ENCODE measurements at regions not wholly inside any gene's neighbourhood (a gene's known extent, or its start where the extent isn't known, plus 50 kb on each side); places are given as distances from the start of the nearest gene placed in this dataset.

DNA sequence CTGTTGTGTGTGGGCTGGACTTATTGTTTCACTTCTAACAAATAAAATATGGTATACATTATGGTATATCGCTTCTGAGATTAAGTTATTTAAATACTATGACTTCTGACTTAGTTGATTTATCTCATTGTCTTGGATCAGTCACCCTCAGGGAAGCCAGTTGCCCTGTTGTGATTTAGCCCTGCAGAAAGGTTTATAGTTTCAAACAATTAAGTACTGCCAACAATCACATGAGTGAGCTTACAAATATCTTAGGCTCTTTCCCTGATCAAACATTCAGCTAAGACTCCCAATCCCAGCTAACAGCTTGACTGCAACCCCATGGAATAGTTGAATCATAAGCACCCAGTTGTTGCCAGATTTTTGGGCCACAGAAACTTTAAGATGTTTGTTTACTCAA lies 85.4 kb downstream of the MAGEC1 start:
- Histone ChIP-seq H3K4me2 (ENCODE audit: low read length) (no peak overlapping the region), H3K4me3 (ENCODE audit: low read depth, low read length, poor library complexity, severe bottlenecking) (no peak overlapping the region), H3K27ac (ENCODE audit: low read depth, low read length, poor library complexity, severe bottlenecking) (no peak overlapping the region), H3K79me2 (ENCODE audit: insufficient read depth, low read depth, low read length) (no peaks in the 10 kb centered on the region), H3K4me1 (ENCODE audit: insufficient read depth, low read length, poor library complexity, severe bottlenecking) (no peaks in the 10 kb centered on the region), H3K9me2 (ENCODE audit: insufficient read depth, low read length) (no peaks in the 10 kb centered on the region), H4K20me1 (ENCODE audit: insufficient read depth, low read length) (no peaks in the 10 kb centered on the region), H3K36me3 (ENCODE audit: insufficient read depth, low read length) (no peaks in the 10 kb centered on the region), H3K9me3 (ENCODE audit: low read length) (no peaks in the 10 kb centered on the region), H2AFZ (ENCODE audit: low read length) (no peak overlapping the region)
- DNase-seq (ENCODE audit: low spot score), result no peak
- no TSS peak for BruUV-seq (replicated peaks)
- ChIA-PET CTCF (ENCODE audit: unreplicated experiment) (no interaction called here), POLR2A (no interaction called here)
- intact Hi-C loops (cut with micrococcal nuclease; ENCODE audit: unreplicated experiment), result no loop called here
- TF ChIP-seq, protein P1, sequence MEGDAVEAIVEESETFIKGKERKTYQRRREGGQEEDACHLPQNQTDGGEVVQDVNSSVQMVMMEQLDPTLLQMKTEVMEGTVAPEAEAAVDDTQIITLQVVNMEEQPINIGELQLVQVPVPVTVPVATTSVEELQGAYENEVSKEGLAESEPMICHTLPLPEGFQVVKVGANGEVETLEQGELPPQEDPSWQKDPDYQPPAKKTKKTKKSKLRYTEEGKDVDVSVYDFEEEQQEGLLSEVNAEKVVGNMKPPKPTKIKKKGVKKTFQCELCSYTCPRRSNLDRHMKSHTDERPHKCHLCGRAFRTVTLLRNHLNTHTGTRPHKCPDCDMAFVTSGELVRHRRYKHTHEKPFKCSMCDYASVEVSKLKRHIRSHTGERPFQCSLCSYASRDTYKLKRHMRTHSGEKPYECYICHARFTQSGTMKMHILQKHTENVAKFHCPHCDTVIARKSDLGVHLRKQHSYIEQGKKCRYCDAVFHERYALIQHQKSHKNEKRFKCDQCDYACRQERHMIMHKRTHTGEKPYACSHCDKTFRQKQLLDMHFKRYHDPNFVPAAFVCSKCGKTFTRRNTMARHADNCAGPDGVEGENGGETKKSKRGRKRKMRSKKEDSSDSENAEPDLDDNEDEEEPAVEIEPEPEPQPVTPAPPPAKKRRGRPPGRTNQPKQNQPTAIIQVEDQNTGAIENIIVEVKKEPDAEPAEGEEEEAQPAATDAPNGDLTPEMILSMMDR (conservative IDR thresholded peaks at IDR 0.05; ENCODE audit: low read length), result no peak
- no peak for TF ChIP-seq EZH2phosphoT487 (IDR thresholded peaks at IDR 0.05; ENCODE audit: borderline replicate concordance, low read depth, low read length)

DNA sequence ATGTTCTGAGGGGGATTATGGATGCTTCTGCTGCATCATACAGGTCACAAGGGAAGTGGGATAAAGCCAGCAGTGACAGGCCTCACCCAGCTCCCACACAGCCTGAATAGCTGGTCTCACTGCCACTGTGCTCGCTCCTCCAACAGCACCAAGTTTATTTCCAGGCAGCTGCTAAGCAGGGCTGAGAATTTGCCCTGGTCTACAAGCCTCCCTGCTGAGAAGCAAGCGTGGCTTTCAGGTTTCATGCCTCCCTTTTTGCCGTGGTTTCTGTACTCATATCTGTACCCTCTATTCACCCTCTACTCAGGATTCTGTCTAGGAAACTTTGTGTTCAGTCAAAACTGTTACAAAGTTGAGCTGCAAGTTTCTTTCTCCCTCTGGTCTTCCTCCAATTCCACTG lies 78.6 kb downstream of the MAGEC1 start:
- POLR2A ChIA-PET, result no interaction called here
- intact Hi-C loops (cut with micrococcal nuclease; ENCODE audit: unreplicated experiment), result no loop called here

DNA sequence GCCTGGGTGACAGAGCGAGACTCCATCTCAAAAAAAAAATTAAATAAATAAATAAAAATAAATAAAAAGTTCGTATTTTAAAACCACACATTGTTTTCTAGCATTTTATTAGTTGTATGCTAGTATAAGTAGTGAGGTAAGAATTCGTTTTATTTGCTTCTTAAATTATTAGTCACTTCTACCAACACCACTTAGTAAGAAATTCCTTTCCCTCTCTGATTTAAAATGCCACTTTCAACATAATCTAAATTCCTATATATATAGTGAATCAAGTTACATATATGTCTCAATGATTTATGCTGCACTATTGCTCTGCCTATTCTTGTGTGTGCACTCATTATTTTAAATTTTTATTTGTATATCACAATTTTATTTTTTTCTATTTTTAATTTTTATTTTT lies 72.1 kb downstream of the MAGEC1 start:
- no TSS peak for BruUV-seq (replicated peaks)
- no peaks in the 10 kb centered on the region for H3K36me3 ChIP-seq (ENCODE audit: insufficient read depth, low read length)
- no peak overlapping the region for H2AFZ ChIP-seq (ENCODE audit: low read length)
- no peak overlapping the region for H3K27ac ChIP-seq (ENCODE audit: low read depth, low read length, poor library complexity, severe bottlenecking)
- intact Hi-C loops (cut with micrococcal nuclease; ENCODE audit: unreplicated experiment), result no loop called here
- TF ChIP-seq EZH2phosphoT487 (IDR thresholded peaks at IDR 0.05; ENCODE audit: borderline replicate concordance, low read depth, low read length), result no peak
- TF ChIP-seq, protein P1 (conservative IDR thresholded peaks at IDR 0.05; ENCODE audit: low read length), result no peak
- no peaks in the 10 kb centered on the region for H3K79me2 ChIP-seq (ENCODE audit: insufficient read depth, low read depth, low read length)
- no peaks in the 10 kb centered on the region for H3K9me2 ChIP-seq (ENCODE audit: insufficient read depth, low read length)
- DNase-seq (ENCODE audit: low spot score), result no peak
- POLR2A ChIA-PET, result no interaction called here
- no peaks in the 10 kb centered on the region for H3K9me3 ChIP-seq (ENCODE audit: low read length)
- H3K4me3 ChIP-seq (ENCODE audit: low read depth, low read length, poor library complexity, severe bottlenecking), result no peak overlapping the region
- no peaks in the 10 kb centered on the region for H3K4me1 ChIP-seq (ENCODE audit: insufficient read depth, low read length, poor library complexity, severe bottlenecking)
- H4K20me1 ChIP-seq (ENCODE audit: insufficient read depth, low read length), result no peaks in the 10 kb centered on the region
- H3K4me2 ChIP-seq (ENCODE audit: low read length), result no peak overlapping the region
- CTCF ChIA-PET (ENCODE audit: unreplicated experiment), result no interaction called here

More for the DNA sequence above, 78.6 kb downstream of the MAGEC1 start:
- no peaks in the 10 kb centered on the region for H3K36me3 ChIP-seq (ENCODE audit: insufficient read depth, low read length)
- no peaks in the 10 kb centered on the region for H3K9me2 ChIP-seq (ENCODE audit: insufficient read depth, low read length)
- H2AFZ ChIP-seq (ENCODE audit: low read length), result no peak overlapping the region
- no peak overlapping the region for H3K4me2 ChIP-seq (ENCODE audit: low read length)
- CTCF ChIA-PET (ENCODE audit: unreplicated experiment), result no interaction called here
- H3K4me3 ChIP-seq (ENCODE audit: low read depth, low read length, poor library complexity, severe bottlenecking), result no peak overlapping the region
- no peaks in the 10 kb centered on the region for H4K20me1 ChIP-seq (ENCODE audit: insufficient read depth, low read length)
- H3K79me2 ChIP-seq (ENCODE audit: insufficient read depth, low read depth, low read length), result no peaks in the 10 kb centered on the region
- no peak overlapping the region for H3K27ac ChIP-seq (ENCODE audit: low read depth, low read length, poor library complexity, severe bottlenecking)
- no peaks in the 10 kb centered on the region for H3K4me1 ChIP-seq (ENCODE audit: insufficient read depth, low read length, poor library complexity, severe bottlenecking)
- DNase-seq (ENCODE audit: low spot score), result no peak
- BruUV-seq (replicated peaks), result no TSS peak
- TF ChIP-seq EZH2phosphoT487 (IDR thresholded peaks at IDR 0.05; ENCODE audit: borderline replicate concordance, low read depth, low read length), result no peak
- TF ChIP-seq, protein P1 (conservative IDR thresholded peaks at IDR 0.05; ENCODE audit: low read length), result no peak
- H3K9me3 ChIP-seq (ENCODE audit: low read length), result no peaks in the 10 kb centered on the region
